ENCODE measurements at regions not wholly inside any gene's neighbourhood (a gene's known extent, or its start where the extent isn't known, plus 50 kb on each side); places are given as distances from the start of the nearest gene placed in this dataset.

GRCh38 chr2:65622499-65622898, 190.1 kb upstream of the SPRED2 start:
- H3K36me3 ChIP-seq = no peaks in the 10 kb centered on the region
- no peak for TF ChIP-seq POLR2A (IDR thresholded peaks at IDR 0.05)
- TF ChIP-seq CTCF (IDR thresholded peaks at IDR 0.05) = no peak
- no peaks in the 10 kb centered on the region for H3K27me3 ChIP-seq
- no peaks in the 10 kb centered on the region for H3K4me1 ChIP-seq
- H3K4me3 ChIP-seq = no peak overlapping the region
- no peak overlapping the region for H3K27ac ChIP-seq
- no peak for DNase-seq
- no peaks in the 10 kb centered on the region for H3K9me3 ChIP-seq

GRCh38 chr2:65620524-65620923, 188.1 kb upstream of the SPRED2 start:
- no peak for DNase-seq

GRCh38 chr2:65620026-65620425, 187.6 kb upstream of the SPRED2 start:
- DNase-seq = no peak
- no peaks in the 10 kb centered on the region for H3K36me3 ChIP-seq
- TF ChIP-seq CTCF (IDR thresholded peaks at IDR 0.05) (no peak), POLR2A (IDR thresholded peaks at IDR 0.05) (no peak)
- no peak overlapping the region for H3K27ac ChIP-seq
- H3K27me3 ChIP-seq = no peaks in the 10 kb centered on the region
- no peak overlapping the region for H3K4me3 ChIP-seq
- H3K4me1 ChIP-seq = no peaks in the 10 kb centered on the region
- H3K9me3 ChIP-seq = no peaks in the 10 kb centered on the region

More at GRCh38 chr2:65620524-65620923, 188.1 kb upstream of the SPRED2 start:
- H3K4me3 ChIP-seq = no peak overlapping the region
- H3K27ac ChIP-seq = no peak overlapping the region
- no peaks in the 10 kb centered on the region for H3K4me1 ChIP-seq
- H3K27me3 ChIP-seq = no peaks in the 10 kb centered on the region
- no peaks in the 10 kb centered on the region for H3K9me3 ChIP-seq
- H3K36me3 ChIP-seq = no peaks in the 10 kb centered on the region
- TF ChIP-seq CTCF (IDR thresholded peaks at IDR 0.05) = no peak
- TF ChIP-seq POLR2A (IDR thresholded peaks at IDR 0.05) = no peak

GRCh38 chr2:65615602-65616001, 183.2 kb upstream of the SPRED2 start:
- Histone ChIP-seq H3K4me3 (no peak overlapping the region), H3K9me3 (no peaks in the 10 kb centered on the region), H3K4me1 (no peaks in the 10 kb centered on the region), H3K27me3 (no peaks in the 10 kb centered on the region), H3K36me3 (no peaks in the 10 kb centered on the region), H3K27ac (no peak overlapping the region)
- TF ChIP-seq CTCF (IDR thresholded peaks at IDR 0.05) (no peak), POLR2A (IDR thresholded peaks at IDR 0.05) (no peak)
- DNase-seq = no peak

- TF ChIP-seq POLR2A (IDR thresholded peaks at IDR 0.05) = no peak
- TF ChIP-seq CTCF (IDR thresholded peaks at IDR 0.05) = no peak
- no peaks in the 10 kb centered on the region for H3K36me3 ChIP-seq
- DNase-seq = no peak
Observed at GRCh38 chr2:65613968-65614555, 181.7 kb upstream of the SPRED2 start.

GRCh38 chr2:65611488-65611887, 179.1 kb upstream of the SPRED2 start:
- no peaks in the 10 kb centered on the region for H3K27me3 ChIP-seq
- no peak overlapping the region for H3K4me3 ChIP-seq
- TF ChIP-seq CTCF (IDR thresholded peaks at IDR 0.05) (no peak), POLR2A (IDR thresholded peaks at IDR 0.05) (no peak)
- H3K36me3 ChIP-seq = no peaks in the 10 kb centered on the region
- no peaks in the 10 kb centered on the region for H3K4me1 ChIP-seq
- no peaks in the 10 kb centered on the region for H3K9me3 ChIP-seq
- H3K27ac ChIP-seq = no peak overlapping the region
- no peak for DNase-seq

More at GRCh38 chr2:65613968-65614555, 181.7 kb upstream of the SPRED2 start:
- no peaks in the 10 kb centered on the region for H3K9me3 ChIP-seq
- no peak overlapping the region for H3K4me3 ChIP-seq
- no peaks in the 10 kb centered on the region for H3K4me1 ChIP-seq
- no peak overlapping the region for H3K27ac ChIP-seq
- no peaks in the 10 kb centered on the region for H3K27me3 ChIP-seq

Data from Peyer's patch (tissue), 4 donors.